NOMO-1 treated with DMSO at 0.1 percent for 48 hours (cell line): ENCODE measurements at regions not wholly inside any gene's neighbourhood (a gene's known extent, or its start where the extent isn't known, plus 50 kb on each side); places are given as distances from the start of the nearest gene placed in this dataset.
A peak's percentile ranks its signal among the peaks of the same experiment; 100 is the strongest.

Source experiments
- DNase-seq: peaks from one replicate; lab custom pipeline; 2025; ENCODE audit not compliant: unreplicated experiment; lab: John Stamatoyannopoulos, UW

DNA sequence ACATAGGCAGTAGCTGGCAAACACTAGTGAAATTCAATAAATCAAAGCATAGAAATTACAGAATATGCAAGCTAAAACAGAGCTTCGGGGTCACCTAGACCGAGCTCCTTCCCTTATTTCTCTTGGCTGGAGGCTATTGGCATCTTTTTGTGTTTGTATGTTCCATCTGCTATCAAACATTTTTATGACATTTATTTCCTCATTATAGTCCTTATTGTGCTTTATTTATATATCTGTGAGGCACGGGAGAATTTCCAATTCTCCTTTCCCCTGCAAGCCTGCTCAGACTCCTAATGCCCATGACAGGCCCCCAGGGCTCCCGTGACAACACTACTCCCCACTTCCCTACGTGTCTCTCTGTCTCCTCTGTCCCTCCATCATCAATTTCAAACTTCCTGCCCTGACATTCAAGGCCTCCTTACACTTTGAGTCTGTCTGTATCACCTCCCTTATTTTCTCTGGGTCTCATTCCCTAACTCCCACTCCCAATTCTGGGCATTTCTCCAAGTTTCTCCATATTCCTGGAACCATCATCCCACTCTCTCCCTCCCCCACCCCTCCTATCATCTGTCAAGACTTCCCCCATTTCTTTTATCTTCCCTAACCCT, 316.9 kb downstream of the OSR1 start:
- no peak for DNase-seq

DNA sequence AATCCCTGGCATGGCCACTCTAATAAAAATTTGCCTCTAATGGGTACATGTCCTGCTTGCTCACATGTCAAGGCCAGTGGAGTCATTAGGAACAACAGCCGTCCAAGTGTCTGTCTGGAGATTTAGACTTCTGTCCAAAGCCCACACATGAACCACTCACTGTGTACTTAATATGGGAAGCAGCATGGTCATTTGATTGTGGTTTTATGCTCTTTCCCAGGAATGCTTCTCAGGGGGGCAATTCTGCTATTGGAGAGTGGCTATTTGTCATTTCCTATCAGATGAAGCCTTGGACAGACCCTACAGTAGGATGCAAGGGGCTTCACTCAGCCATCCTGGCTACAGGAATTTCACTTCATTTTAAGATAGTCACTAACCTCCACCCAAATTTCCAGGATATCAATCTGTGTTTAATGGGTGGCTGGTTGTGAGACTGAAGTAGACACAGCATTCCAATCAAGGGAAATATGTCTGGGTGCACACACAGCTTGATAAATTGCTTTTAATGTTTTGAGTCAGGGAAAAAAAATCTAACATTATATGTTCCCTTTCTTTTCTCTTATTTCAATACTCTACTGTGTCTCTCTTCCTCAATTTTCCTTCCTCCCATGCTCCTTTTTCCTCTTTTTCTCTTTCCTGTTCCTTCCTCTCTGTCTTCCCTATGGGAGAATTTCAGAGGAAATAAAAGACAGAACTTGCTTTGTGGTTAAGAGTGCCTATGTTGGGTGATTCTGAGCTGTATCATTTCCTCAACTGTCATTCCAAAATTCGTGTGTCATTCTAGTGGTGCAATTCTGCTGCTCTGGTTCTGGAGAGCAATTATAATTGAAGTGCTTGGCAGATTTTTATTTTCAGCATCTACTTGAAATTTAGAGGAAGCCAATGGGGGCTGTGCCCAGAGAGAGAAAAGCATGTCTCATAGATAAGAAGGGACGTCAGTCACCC, 320.1 kb downstream of the OSR1 start:
- DNase-seq = peak; percentile 38

DNA sequence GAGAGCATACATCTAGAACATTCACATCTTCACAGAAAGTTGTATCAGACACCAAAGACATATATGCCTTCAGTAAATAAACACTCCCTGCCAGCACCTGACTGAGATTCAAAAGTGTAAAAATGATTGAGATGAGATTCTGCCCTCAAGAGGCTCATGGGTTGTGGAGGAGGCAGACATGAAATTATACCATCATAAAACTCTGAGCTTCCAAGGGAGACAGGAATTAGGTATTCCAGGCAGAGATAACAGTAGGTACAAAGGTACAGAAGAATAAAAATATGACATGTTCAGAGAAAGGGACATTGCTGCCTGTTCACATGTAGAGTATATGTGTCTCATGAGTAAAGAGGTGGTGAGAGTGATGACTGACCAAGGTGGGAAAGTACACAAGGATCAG, 322.3 kb downstream of the OSR1 start:
- DNase-seq = no peak

GRCh38 chr2:19035238-19035637, 323.2 kb downstream of the OSR1 start:
- no peak for DNase-seq

DNA sequence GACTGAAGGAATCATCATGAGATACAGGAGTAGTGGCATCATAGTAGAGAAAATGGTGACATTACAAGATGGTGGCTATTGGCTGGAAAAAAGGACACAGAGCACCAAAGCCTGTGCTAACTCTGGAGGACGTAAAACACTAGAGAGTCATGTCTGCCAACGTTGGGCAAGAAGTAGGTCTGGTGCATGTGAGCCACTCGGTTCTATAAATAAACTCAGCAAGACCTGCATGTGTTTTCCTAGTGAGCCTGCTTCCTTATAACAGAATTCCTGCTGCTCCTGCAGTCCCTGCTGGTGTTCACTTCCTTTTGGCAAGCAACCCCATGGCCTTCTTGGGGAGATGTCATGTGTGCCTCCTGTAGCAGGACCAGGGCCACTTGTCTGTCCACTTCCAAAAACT, 325.2 kb downstream of the OSR1 start:
- DNase-seq = no peak

DNA sequence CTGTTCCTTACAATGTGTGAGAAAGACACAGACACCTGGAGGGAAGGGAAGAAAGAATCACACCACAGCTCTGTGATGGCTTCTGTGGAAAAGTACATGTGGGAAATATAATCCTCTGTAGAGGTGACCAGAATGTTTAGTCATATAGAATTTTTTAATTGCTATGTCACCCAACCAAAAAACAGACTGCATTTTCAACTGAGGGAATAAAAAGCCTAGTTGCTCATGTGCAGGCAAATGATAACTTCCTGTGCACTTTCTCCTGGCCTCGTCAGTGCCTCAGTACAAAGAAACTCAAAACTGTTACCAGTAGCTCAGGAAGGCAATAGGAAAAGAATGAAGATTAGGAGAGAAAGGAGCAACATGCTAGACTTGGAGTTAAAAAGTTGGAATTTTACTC, 326.8 kb downstream of the OSR1 start:
- no peak for DNase-seq

DNA sequence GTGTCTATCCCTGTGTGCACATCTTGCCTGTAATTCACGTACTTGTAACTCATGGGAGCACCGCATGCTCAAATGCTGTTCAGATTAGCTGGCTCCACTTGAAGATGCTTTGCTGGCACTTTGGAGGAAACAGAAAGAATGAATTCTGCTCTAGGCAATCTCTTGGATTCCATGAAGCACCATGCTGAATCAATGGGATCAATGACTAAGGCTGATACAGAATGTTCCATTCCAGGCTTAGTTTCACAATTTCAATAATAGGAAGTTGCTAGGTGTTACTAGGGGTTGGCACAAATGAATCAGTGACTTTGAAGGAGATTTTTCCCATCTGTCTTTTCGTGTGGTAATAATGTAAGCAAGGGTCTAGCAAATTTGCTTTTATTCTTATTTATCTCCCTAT, 328.8 kb downstream of the OSR1 start:
- no peak for DNase-seq

- DNase-seq = no peak
These were observed 329.6 kb downstream of the OSR1 start for GRCh38 chr2:19028587-19029375.

DNA sequence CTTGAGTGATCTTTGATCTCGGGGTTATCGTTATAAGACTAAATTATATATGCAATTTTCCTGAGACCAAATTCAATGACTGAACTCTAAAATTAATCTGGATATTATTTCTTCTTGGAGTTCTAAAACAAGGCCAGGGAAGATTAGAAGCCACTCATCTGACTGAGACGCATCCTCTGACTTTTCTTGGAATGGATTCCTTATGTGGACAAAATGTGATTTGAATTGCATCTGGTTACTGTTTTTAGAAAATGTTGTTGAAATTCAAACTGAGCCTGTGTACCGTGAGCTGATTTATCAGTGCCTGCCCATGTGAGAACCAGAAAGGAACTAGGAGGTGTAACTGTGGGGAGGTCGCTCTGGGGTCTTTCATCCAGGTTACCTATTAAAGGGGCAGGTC, 330.8 kb downstream of the OSR1 start:
- no peak for DNase-seq

DNA sequence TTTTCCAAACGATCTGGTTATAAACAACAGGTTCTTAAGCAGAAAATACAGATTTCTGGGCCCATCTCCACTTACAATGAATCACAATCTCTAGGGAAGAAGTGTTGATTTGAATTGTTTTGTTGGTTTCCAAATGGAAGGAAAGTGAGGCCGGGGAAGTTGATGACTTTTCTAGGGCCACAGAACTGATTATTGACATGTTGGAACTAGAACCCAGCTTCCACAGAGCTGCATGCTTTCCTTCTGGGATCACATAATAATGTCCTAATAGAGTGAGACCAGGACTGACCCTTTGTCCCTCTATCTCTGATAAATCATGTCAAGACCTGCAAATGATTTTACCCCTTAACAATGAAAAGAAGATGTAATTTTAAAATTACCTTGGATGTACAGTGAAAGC, 332.2 kb downstream of the OSR1 start:
- DNase-seq = no peak

- no peak for DNase-seq
These were observed 336.1 kb downstream of the OSR1 start for GRCh38 chr2:19022334-19022733.

DNA sequence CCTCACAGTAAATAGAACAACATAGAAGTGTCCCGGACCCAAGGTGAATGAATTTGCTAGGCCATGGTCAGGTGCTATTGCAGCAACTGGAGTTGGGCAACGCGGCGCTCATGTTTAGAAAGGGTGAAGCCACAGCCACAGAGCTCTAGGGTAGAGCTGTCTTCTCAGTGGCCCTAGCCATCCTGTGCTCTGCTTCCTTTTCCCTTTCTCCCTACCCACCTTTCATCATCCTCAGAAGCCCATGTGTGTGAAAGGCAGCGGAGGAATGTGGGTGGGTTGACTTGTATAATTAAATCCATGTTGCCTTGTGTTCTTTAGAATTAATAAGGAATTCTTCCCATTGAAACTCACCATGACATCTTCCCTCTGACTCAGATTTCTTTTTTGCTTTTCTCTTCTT, 336.7 kb downstream of the OSR1 start:
- no peak for DNase-seq

DNA sequence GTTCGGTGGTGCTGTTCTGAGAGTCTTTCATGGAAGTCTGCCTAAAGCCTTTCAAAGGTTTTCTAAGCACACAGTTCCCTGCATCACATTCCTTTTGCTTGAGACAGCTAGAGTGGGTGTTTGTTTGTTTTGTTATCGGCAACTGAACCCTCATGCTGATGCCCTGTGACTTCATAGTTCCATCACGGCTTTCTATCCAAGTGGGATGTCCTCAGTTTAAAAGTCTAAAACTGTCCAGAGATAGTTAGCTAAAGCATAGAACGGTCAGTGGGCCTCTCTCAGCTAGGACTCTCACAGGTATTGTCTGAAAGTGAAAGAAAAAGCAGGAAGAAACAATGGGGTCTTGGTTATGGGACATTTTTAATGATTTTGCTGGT, 337.3 kb downstream of the OSR1 start:
- no peak for DNase-seq

GRCh38 chr2:19020144-19021099, 338.0 kb downstream of the OSR1 start:
- no peak for DNase-seq

DNA sequence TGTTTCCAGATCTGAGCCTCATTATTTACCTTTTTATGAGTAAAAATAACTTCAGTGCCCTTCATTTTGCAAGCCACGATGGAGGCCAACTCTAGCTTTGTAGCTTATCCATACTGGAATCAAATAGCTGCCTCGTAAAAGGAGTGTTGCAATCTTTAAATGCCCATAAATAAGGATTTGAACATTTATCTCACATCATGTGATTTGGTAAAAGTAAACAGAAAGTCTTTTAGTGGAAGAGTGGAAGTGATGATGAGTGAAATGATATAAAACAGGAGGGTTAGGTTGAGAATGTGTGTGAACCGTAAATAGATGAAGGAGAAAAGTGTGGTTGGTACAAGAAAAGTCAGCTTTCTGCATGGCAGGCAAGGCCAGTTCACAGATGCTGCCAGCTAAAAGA, 348.9 kb downstream of the OSR1 start:
- no peak for DNase-seq

- no peak for DNase-seq
These were observed 354.9 kb downstream of the OSR1 start for GRCh38 chr2:19003554-19003953.

- DNase-seq = no peak
These were observed 357.6 kb downstream of the OSR1 start for GRCh38 chr2:19000776-19001175.

- DNase-seq = no peak
These were observed 359.2 kb downstream of the OSR1 start for GRCh38 chr2:18999198-18999597.

DNA sequence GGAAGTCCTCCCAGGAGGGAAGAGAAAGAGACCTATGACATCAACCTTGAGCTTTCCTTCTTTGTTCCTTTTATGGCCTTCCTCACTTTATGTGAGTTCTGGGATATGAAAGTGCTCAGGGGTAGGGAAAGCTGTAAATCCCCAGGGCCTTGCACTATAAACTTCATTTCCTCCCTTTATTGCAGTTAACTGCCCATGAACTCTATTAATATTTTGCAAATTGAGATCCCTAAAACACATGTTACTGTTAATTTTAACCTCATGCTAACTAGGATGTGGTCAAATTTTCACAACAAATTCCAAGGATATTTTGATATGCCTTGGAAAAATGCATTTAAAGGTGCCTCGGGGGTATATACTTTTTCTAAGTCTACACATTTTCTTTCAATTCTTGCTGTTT, 359.9 kb downstream of the OSR1 start:
- no peak for DNase-seq

GRCh38 chr2:18993756-18994338, 364.6 kb downstream of the OSR1 start:
- no peak for DNase-seq
